ENCODE measurements at regions not wholly inside any gene's neighbourhood (a gene's known extent, or its start where the extent isn't known, plus 50 kb on each side); places are given as distances from the start of the nearest gene placed in this dataset.
"Not testable (repeated sequence)": the region's sequence is repeated elsewhere in the genome, so short reads cannot be mapped to it uniquely, and the experiment has no call there.

- H2AFZ ChIP-seq (ENCODE audit: insufficient read depth, low read length, poor library complexity); H3K36me3 ChIP-seq (ENCODE audit: control insufficient read depth in 1 of 2, insufficient read depth in 2 of 2, low read length in 2 of 2); H3K79me1 ChIP-seq (ENCODE audit: low read length); H3K27ac ChIP-seq (ENCODE audit: low read depth, low read length); DNase-seq; H4K91ac ChIP-seq (ENCODE audit: low read depth, low read length); H3K9ac ChIP-seq (ENCODE audit: low read length); H3K27me3 ChIP-seq (ENCODE audit: insufficient read depth, low read length); H3K9me3 ChIP-seq (ENCODE audit: insufficient read depth, low read depth, low read length); H3K4me1 ChIP-seq (ENCODE audit: control insufficient read depth in 1 of 2, insufficient read depth in 2 of 2, low read length in 2 of 2); H3K18ac ChIP-seq (ENCODE audit: low read length); H2BK120ac ChIP-seq (ENCODE audit: insufficient read depth, low read length, poor library complexity); H3K4ac ChIP-seq (ENCODE audit: low read depth, low read length); H2AK5ac ChIP-seq (ENCODE audit: low read length); H4K12ac ChIP-seq (ENCODE audit: low read depth, low read length); H2BK12ac ChIP-seq (ENCODE audit: low read length); H3K23ac ChIP-seq (ENCODE audit: low read length); H3K79me2 ChIP-seq (ENCODE audit: control insufficient read depth, insufficient read depth, low read length, poor library complexity); H4K8ac ChIP-seq (ENCODE audit: low read depth, low read length); H3K14ac ChIP-seq (ENCODE audit: low read length); H3K4me3 ChIP-seq (ENCODE audit: low read depth, low read length); H2BK5ac ChIP-seq (ENCODE audit: low read depth, low read length, poor library complexity); H3K4me2 ChIP-seq (ENCODE audit: low read length): not testable (repeated sequence)
- WGBS (ENCODE audit: extremely low coverage, insufficient coverage, insufficient read length) = no CpG with 5 or more reads among the region's 11 CpGs
These were observed 58.2 kb upstream of the PLCXD1 start for GRCh38 chrX:222800-223513.

GRCh38 chrX:223514-223854, 57.7 kb upstream of the PLCXD1 start:
- H3K36me3 ChIP-seq (ENCODE audit: control insufficient read depth in 1 of 2, insufficient read depth in 2 of 2, low read length in 2 of 2); H2AFZ ChIP-seq (ENCODE audit: insufficient read depth, low read length, poor library complexity); H2AK5ac ChIP-seq (ENCODE audit: low read length); H3K4ac ChIP-seq (ENCODE audit: low read depth, low read length); H3K14ac ChIP-seq (ENCODE audit: low read length); H3K23ac ChIP-seq (ENCODE audit: low read length); H3K4me3 ChIP-seq (ENCODE audit: low read depth, low read length); H3K4me1 ChIP-seq (ENCODE audit: control insufficient read depth in 1 of 2, insufficient read depth in 2 of 2, low read length in 2 of 2); H4K8ac ChIP-seq (ENCODE audit: low read depth, low read length); DNase-seq; H3K4me2 ChIP-seq (ENCODE audit: low read length); H3K27me3 ChIP-seq (ENCODE audit: insufficient read depth, low read length); H4K12ac ChIP-seq (ENCODE audit: low read depth, low read length); H3K18ac ChIP-seq (ENCODE audit: low read length); H3K79me2 ChIP-seq (ENCODE audit: control insufficient read depth, insufficient read depth, low read length, poor library complexity); H2BK12ac ChIP-seq (ENCODE audit: low read length); H3K9ac ChIP-seq (ENCODE audit: low read length); H2BK5ac ChIP-seq (ENCODE audit: low read depth, low read length, poor library complexity); H4K91ac ChIP-seq (ENCODE audit: low read depth, low read length); H3K79me1 ChIP-seq (ENCODE audit: low read length); H3K27ac ChIP-seq (ENCODE audit: low read depth, low read length); H2BK120ac ChIP-seq (ENCODE audit: insufficient read depth, low read length, poor library complexity); H3K9me3 ChIP-seq (ENCODE audit: insufficient read depth, low read depth, low read length): not testable (repeated sequence)
- WGBS (ENCODE audit: extremely low coverage, insufficient coverage, insufficient read length) = no CpG with 5 or more reads among the region's 7 CpGs

- not testable (repeated sequence) for H3K27ac ChIP-seq (ENCODE audit: low read depth, low read length); H2AK5ac ChIP-seq (ENCODE audit: low read length); H3K18ac ChIP-seq (ENCODE audit: low read length); H4K12ac ChIP-seq (ENCODE audit: low read depth, low read length); H4K8ac ChIP-seq (ENCODE audit: low read depth, low read length); H2BK120ac ChIP-seq (ENCODE audit: insufficient read depth, low read length, poor library complexity); H3K4me1 ChIP-seq (ENCODE audit: control insufficient read depth in 1 of 2, insufficient read depth in 2 of 2, low read length in 2 of 2); H3K27me3 ChIP-seq (ENCODE audit: insufficient read depth, low read length); H4K91ac ChIP-seq (ENCODE audit: low read depth, low read length); H3K4me3 ChIP-seq (ENCODE audit: low read depth, low read length); H3K4me2 ChIP-seq (ENCODE audit: low read length); H3K23ac ChIP-seq (ENCODE audit: low read length); H3K14ac ChIP-seq (ENCODE audit: low read length); H3K4ac ChIP-seq (ENCODE audit: low read depth, low read length); H3K79me1 ChIP-seq (ENCODE audit: low read length); H3K79me2 ChIP-seq (ENCODE audit: control insufficient read depth, insufficient read depth, low read length, poor library complexity); H3K9ac ChIP-seq (ENCODE audit: low read length); H2AFZ ChIP-seq (ENCODE audit: insufficient read depth, low read length, poor library complexity); H3K36me3 ChIP-seq (ENCODE audit: control insufficient read depth in 1 of 2, insufficient read depth in 2 of 2, low read length in 2 of 2); H2BK12ac ChIP-seq (ENCODE audit: low read length); H2BK5ac ChIP-seq (ENCODE audit: low read depth, low read length, poor library complexity); H3K9me3 ChIP-seq (ENCODE audit: insufficient read depth, low read depth, low read length)
- no CpG with 5 or more reads among the region's 47 CpGs for WGBS (ENCODE audit: extremely low coverage, insufficient coverage, insufficient read length)
- peak; percentile 59 to 70 for DNase-seq
These were observed 54.6 kb upstream of the PLCXD1 start for GRCh38 chrX:226474-227164.

- H3K27ac ChIP-seq (ENCODE audit: low read depth, low read length); H4K8ac ChIP-seq (ENCODE audit: low read depth, low read length); H3K9me3 ChIP-seq (ENCODE audit: insufficient read depth, low read depth, low read length); H4K91ac ChIP-seq (ENCODE audit: low read depth, low read length); H3K4ac ChIP-seq (ENCODE audit: low read depth, low read length); H2AK5ac ChIP-seq (ENCODE audit: low read length); H3K23ac ChIP-seq (ENCODE audit: low read length); H3K14ac ChIP-seq (ENCODE audit: low read length); H4K12ac ChIP-seq (ENCODE audit: low read depth, low read length); H3K79me2 ChIP-seq (ENCODE audit: control insufficient read depth, insufficient read depth, low read length, poor library complexity); H3K4me1 ChIP-seq (ENCODE audit: control insufficient read depth in 1 of 2, insufficient read depth in 2 of 2, low read length in 2 of 2); H3K27me3 ChIP-seq (ENCODE audit: insufficient read depth, low read length); H2BK12ac ChIP-seq (ENCODE audit: low read length); H3K18ac ChIP-seq (ENCODE audit: low read length); H3K36me3 ChIP-seq (ENCODE audit: control insufficient read depth in 1 of 2, insufficient read depth in 2 of 2, low read length in 2 of 2); H3K79me1 ChIP-seq (ENCODE audit: low read length); DNase-seq; H3K9ac ChIP-seq (ENCODE audit: low read length); H2BK120ac ChIP-seq (ENCODE audit: insufficient read depth, low read length, poor library complexity); H3K4me3 ChIP-seq (ENCODE audit: low read depth, low read length); H2BK5ac ChIP-seq (ENCODE audit: low read depth, low read length, poor library complexity); H3K4me2 ChIP-seq (ENCODE audit: low read length); H2AFZ ChIP-seq (ENCODE audit: insufficient read depth, low read length, poor library complexity): not testable (repeated sequence)
- WGBS (ENCODE audit: extremely low coverage, insufficient coverage, insufficient read length) = no CpG with 5 or more reads among the region's 23 CpGs
These were observed 53.8 kb upstream of the PLCXD1 start for GRCh38 chrX:227396-227795.
